Frontal cortex (tissue), 3 donors: ENCODE measurements at regions not wholly inside any gene's neighbourhood (a gene's known extent, or its start where the extent isn't known, plus 50 kb on each side); places are given as distances from the start of the nearest gene placed in this dataset.
"Not testable (repeated sequence)": the region's sequence is repeated elsewhere in the genome, so short reads cannot be mapped to it uniquely, and the experiment has no call there.

Experiments
- DNase-seq, 2 donors: peaks; one replicate each; pipeline ENCODE4 v3.0.0; 2012; ENCODE audit warnings: low spot score in 2 of 2
- FAIRE-seq: peaks from 2 replicates; lab custom pipeline; 2012; peaks lifted over from hg19 to GRCh38; lab: Jason Lieb, UNC
- donor health status: control.
- donor health status: control.
- donor health status: control.

DNA sequence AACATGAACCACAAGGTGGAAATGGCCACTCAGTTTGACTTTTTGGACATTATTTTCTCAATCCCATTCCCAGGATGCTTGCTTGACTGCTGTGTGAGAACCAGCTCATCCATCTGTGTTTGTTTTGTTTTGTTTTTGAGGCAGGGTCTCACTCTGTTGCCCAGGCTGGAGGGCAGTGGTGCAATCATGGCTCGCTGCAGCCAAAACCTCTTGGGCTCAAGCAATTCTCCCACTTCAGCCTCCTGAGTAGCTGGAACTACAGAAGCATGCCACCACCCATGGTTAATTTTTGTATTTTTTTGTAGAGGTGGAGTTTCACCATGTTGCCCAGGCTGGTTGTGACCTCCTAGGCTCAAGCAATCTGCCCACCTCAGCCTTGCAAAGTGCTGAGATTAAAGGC is 166.0 kb upstream of the CDH4 start:
- DNase-seq (no peak), FAIRE-seq (no peak)

DNA sequence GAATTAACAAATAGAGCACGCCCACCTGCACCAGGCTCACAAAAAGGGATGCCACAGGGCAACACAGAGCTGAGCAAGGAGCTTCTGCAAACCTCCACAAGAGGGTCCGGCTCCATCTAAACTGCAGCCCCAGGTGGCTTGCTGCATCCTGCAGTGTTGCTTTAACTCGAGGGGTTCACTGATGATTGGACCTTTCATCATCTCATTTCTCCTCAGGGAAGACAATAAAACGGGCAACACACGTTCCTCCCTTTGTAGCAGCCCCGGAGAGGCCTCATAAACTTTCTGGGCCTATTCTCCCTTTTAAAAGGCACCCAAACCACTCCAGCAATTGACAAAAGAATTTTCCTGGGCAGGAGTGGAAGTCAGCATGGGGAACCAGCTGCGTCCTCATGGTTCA is 161.5 kb upstream of the CDH4 start:
- FAIRE-seq: no peak
- no peak for DNase-seq

DNA sequence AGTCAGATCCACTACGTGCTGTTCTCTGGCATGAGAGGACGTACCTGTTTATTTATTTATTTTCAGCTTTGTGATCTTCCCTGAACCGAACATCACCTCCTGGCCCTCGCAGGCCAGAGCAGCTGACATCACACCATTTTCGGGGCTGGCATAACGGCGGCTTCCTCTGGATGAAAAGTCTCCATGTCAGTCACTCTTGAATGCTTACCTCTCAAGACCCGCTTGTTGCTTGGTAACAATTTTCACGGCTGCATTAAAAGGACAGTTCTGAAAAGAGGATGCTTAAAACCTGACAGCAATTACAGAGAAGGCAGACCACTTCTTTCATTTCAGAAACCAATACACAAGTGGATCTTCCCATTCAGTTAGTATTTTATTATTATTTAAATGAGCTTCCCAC is 159.8 kb upstream of the CDH4 start:
- DNase-seq (no peak), FAIRE-seq (no peak)

DNA sequence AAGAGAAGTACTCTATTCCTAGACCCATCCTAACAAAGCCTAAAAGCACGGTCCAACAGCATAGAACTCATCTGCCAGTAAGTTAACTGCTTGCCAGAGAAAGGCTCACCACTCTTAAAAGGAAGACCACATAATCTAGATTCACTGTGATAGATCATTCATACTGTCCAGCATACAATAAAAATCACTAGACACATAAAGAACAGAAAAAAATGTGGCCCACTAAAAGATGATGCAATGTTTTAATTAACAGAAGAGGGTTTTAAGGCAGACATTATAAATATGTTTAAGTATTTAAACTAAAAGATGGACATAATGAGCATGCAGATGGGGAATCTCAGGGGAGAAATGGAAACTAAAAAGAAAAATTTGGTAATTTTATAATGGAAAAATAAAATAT is 157.5 kb upstream of the CDH4 start:
- no peak for FAIRE-seq
- DNase-seq: no peak

DNA sequence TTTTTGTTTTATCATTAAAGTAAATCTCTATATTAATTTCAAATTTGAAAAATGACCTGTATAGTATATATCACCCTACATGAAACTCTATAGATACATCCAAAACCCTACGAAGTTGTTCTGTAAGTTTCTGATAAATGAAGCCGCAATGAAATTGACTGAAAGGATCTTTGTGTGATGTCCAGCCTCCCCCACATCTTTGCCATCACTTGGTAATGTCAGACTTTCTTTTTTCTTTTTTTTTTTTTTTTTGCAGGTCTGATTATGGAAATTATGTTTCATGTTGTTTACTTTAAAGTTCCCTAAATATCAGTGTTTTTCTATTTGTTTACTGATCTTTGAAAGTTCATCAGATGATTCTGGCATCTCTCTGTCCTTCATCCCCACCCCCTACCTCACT is 155.6 kb upstream of the CDH4 start:
- FAIRE-seq: no peak
- DNase-seq: no peak

DNA sequence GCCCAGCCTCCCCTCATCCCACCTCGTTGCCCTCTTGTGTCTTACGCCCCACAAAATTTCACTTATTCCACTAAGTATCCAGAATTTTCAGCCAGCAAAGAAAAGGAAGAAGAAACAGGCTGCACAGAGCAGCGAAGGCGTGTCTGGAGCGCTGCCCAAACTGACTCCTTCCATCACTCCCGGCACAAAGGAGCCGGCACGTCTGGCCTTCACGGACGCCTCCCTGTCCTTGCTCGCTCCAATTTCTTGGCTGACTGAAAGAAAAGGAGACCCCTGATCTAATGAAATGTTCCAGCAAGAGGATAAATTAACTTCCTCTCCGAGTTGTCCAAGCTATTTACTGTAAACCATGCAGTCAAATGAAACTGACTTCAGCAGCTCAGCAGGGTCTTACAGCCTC is 152.3 kb upstream of the CDH4 start:
- FAIRE-seq: no peak
- peak in 1 of 2 donors; percentile 32 for DNase-seq

DNA sequence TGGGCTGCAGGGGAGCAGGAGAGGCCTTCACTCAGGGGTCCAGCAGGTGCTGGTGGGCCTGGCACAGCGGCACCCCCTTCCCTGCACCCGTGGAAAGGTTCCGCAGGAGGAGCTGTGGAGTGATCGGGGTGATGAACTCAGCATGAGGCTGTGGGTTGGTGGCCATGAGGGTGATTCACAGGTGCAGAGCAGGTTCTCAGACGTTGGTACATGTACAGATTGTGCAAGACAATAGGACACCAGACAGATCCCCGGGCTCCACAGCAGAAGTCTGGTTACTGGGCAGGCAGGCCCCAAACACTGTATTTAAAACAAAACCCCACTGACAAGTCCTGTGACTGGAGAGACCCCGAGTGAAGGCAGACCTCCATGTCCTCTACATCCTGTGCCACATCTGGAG is 151.6 kb upstream of the CDH4 start:
- no peak for DNase-seq
- no peak for FAIRE-seq

DNA sequence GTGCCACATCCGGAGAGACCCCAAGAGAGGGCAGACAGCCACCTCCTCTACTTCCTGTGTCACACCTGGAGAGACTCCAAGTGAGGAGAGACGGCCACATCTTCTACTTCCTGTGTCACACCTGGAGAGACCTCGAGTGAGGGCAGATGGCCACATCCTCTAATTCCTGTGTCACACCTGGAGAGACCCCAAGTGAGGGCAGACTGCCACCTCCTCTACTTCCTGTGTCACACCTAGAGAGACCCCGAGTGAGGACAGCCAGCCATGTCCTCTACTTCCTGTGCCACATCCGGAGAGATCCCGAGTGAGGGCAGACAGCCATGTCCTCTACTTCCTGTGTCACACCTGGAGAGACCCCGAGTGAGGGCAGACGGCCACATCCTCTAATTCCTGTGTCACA is 150.7 kb upstream of the CDH4 start:
- DNase-seq, FAIRE-seq: not testable (repeated sequence)

DNA sequence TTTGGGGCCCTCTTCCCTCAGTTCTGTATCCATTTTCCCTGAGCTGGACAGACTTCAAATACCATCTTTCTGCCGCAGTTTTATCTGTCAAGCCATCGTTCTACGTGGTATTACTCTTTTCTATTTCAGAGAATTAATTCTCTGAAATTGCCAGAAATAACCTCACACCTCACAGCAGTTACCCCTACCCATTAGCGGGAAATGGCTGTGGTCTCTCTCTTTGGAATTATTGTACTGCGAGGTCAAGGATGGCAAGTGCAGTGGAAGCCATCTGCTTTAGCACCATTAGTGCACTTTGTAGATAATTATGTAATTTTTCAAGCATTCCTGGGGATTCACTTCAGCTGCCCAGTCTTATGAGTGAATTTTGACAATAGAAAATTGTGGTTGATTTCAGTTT is 147.8 kb upstream of the CDH4 start:
- DNase-seq: no peak
- FAIRE-seq: no peak

DNA sequence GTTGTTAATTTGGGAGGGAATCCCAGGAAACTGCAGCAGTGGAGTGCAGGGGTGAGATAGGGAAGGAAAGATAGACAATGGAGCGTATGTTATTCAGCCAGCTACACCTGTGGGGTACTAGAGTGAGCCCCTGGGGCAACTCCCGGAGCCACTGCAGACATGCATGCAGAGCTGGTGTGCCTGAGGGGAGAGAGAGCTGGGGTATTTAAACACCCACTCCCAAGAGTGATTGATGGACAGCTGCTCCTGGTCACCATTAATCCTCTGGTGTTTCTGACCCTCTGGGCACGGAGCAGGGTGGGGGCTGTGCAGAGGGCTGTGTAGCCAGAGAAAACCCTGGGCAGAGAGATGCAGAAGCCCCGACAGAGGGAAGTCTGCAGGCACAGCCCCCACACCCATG is 146.7 kb upstream of the CDH4 start:
- FAIRE-seq: no peak
- DNase-seq: no peak

DNA sequence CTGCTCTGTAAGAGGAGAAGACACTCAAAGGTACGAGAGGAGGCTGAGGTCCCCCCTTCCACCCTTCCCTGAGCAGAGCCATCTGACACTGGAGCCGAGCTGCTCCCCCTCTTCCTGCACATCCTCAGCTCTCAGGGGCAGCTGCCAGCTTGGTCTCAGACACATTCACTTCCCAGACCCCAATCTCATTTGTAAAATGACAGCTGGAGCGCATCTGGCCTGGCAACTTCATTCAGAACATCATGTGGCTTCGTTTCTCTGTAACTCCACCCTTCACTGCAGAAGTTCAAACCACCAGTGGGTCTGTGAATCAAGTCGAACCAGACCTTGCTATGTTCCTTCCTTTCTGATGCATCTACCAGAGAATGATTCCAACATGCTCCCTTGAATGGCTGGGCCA is 145.6 kb upstream of the CDH4 start:
- DNase-seq: no peak
- FAIRE-seq: no peak

DNA sequence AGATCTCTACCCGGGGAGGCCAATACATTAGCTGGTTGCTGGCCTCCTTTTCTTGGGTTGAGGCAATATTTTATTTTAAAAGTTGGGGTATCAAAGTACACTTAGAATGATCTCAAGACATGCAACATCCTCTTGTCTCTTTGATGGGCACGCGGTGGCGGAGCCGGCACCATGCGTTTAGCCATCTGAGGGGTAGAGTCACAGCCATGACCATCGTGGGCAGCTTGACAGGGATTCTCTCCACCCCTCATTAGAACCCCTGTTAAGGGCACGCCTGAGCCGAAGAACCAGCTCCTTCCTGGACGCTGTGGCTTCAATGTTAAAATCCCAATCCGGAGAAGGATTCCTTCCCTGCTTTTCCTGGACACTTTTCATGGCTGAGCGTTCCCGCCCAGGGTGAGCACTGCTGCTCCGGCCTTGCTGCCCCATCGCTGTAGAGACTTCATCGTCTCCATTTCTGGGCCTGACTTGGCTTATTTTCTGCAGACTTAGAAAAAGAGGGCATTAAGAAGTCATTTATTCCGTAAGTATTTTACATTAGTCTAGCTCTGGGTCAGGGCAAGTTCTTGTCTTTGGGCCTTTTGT is 142.7 kb upstream of the CDH4 start:
- DNase-seq (no peak), FAIRE-seq (no peak)

DNA sequence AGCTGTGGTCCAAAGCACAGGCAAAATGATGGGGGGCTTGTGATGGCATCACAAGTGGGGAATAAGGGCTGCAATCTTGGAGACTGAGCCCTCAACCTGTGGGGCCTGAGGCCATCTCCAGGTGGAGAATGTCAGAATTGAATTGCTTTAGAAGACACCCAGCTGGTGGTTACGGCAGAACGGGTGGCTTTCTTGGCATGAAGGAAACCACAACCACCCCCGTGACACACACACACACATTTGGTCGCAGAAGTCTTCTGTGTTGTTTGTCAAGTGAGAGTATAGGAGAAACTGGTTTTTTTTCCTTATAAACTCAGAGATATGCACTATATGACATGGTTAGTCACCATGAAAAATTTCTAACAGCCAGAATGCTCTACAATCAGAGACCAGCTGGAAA is 139.5 kb upstream of the CDH4 start:
- no peak for FAIRE-seq
- no peak for DNase-seq

DNA sequence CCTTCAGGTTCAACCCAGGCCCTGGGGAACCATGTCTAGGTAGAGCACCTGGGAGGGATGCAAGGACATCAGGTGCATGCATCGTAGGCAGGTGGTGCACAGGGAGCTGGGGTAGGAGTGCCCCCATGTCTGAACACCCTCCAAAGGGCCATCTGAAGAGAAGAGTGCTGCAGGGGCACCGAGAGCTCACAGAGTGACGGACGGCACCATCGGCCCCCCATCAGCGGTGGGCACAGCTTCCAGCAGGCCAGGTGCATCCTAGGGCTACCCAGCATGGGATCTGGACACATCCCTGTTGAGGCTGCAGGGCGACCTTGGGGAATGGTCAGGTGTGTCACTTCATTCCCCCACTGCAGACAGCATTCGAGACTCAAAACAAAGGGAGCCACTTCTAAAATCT is 138.3 kb upstream of the CDH4 start:
- no peak for FAIRE-seq
- DNase-seq: no peak

DNA sequence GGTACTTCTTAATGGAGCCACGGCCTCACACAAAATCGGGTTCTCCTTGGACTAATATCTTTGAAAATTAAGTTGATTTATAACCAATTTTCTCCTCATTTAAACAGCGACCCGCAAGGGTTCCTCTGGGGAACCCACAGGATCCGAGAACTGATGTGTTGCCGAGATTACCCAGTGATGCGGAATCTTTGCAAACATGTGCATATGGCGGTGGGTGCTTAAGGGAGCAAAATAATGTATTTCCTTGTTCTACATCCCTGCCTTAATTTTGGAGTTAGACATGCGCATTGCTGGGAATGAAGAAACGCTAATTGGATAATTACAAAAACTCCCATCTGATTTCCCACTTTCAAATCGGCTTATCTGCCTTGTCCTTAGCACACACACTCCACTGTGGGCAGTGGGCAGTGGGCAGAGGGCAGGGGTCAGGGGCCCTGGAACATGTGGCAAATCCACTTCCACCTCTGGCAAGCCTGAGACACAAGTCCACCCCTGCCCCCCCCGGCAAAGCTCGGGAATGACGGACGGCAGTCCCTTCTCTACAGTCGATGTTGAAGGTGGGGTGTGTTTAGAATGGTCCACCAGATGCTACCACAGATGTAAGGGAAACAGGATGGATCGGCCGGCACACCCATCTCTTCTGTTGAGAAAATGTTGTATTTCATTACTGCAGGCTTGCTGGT is 137.4 kb upstream of the CDH4 start:
- DNase-seq: no peak
- no peak for FAIRE-seq

DNA sequence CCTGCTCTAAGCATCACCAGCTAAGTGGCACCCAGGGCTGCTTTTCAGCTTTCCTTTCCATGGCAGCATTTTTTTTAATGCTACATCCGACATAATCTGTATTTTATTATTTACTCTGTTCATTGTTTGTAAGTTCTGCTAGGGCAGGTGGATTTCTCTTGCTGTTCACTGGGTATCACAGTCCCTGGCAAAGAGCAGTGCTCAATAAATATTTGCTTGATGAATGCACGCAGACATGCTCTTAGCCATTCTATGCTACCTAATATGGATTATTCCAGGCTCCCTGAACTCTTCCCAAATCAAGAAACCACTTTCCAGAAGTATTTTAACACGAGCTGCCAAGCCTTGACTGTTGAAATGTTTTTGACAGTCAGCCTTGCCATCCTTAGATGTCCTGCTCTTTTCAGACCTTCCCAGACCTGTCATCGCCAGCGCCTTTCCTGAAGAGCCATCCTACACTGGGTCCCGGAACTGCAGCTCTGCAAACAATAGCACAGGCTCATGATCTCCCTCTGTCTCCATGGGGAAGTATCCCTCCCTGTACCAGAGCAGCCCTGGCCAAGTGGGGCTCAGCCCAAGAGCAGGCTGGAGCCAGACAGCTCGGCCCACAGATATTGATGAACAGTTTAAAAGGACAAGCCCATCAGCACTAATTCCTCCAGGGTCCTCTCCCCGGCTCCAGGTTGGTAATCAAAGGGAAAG is 136.5 kb upstream of the CDH4 start:
- FAIRE-seq (no peak), DNase-seq (no peak)

DNA sequence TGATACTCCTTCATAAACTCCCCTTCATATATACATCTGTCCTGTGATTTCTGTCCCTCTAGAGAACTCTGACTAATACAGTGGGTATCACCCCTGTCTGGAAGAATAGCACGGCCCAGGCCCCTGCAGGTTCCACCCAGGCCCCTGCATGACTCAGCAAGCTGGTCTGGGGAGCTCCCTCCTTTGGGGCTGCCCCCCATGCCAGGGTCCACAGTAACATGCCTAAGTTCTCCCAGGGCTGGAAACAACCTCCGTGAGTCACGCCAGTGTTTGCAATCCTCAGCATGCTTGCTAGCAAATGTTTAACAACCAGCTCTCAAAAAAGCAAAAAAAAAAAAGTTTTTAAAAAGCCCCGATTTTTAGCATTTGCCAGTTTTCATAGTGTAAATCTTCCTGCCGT is 134.3 kb upstream of the CDH4 start:
- no peak for FAIRE-seq
- no peak for DNase-seq

DNA sequence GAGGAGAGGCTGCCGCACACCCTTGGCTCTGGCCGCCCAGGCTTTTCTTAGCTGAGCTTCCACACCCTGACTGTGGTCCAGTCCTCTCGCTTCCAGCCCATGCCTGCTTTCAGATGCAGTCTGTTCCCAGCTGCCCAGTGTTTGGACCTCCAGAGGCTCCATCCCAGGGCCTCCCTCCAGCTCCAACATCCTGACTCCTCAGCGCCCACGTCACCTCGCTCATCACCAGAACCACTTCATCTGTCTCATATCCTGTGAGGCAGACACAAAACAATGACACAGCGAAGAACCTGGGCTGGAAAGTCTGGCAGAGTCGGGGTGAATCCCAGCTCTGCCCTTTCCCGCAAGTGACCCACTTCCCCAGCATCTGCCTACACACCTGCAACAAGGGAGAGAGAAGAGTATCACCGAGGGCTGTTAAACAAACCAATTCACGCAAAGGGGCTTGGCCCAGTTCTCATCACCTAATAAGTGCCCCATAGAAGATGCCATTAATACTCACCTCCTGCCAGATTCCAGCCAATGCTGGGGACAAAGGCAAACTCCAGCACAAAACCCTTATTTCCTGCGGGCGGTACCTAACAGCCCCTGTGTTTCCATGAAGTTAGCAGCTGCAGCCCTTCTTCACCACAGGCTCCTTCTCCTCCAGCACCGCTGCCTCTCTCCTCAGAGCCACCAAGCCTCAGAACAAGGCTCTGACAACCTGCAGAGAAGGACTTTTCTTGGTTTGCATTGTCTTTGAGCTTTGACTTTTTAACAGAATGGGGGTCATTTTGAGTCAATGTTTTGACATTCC is 133.4 kb upstream of the CDH4 start:
- FAIRE-seq (no peak), DNase-seq (no peak)

DNA sequence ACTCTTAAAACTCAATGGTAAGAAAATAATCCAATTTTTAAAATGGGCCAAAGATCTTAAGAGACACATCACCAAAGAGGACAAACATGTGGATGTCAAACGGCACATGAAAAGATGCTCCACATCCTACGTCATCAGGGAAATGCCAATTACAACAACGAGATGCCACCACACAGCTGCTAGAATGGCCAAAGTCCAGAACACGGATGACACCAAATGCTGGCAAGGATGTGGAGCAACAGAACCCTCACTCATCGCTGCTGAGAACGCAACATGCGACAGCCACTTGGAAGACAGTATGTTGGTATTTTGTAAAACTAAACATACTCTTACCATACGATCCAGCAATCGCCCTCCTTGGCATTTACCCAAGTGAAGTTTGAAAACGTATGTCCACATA is 132.8 kb upstream of the CDH4 start:
- no peak for DNase-seq

DNA sequence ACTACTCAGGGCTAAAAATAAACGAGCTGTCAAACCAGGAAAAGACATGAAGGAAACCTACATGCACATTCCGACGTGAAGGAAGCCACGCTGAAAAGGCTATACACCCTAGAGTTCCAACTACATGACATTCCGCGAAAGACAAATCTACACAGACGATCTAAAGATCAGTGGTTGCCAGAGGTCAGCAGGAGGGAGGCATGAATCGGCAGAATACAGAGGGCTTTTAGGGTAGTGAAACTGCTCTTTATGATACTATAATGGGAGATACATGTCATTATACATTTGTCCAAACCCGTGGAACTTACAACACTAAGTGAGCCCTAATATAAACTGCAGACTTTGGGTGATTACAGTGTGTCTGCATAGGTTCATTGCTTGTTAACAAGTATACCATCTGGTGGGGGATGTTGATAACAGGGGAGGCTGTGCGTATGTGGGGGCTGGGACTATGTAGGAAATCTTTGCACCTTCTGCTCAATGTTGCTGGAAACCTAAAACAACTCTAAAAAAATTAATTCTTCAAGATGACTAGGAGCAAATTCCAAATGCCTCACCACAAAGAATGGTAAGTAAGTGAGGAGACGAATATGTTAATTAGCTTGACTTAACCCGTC is 132.2 kb upstream of the CDH4 start:
- no peak for FAIRE-seq

More for the DNA sequence above, 132.8 kb upstream of the CDH4 start:
- FAIRE-seq: no peak

More for the DNA sequence above, 132.2 kb upstream of the CDH4 start:
- DNase-seq: no peak
